OCI-LY7 (cell line): ENCODE measurements at regions not wholly inside any gene's neighbourhood (a gene's known extent, or its start where the extent isn't known, plus 50 kb on each side); places are given as distances from the start of the nearest gene placed in this dataset.

Source experiments
- BruUV-seq: library from RNA; stranded (reverse); fragments of 400-500 nt; replicated peaks from 2 replicates; lab custom pipeline; 2021; lab: Mats Ljungman, UMichigan
- CTCF ChIA-PET: fragments of 300-600 bp; sonication (Branson Sonifier 250); formaldehyde crosslinking; loops from one replicate; lab custom pipeline; 2022; ENCODE audit warnings: antibody characterized with exemption; ENCODE audit not compliant: unreplicated experiment; lab: Charles Lee
- POLR2A ChIA-PET: fragments of 300-600 bp; sonication (Branson Sonifier 250); formaldehyde crosslinking; loops from one replicate; lab custom pipeline; 2022; ENCODE audit warnings: antibody characterized with exemption; lab: Charles Lee
- DNase-seq: peaks from one replicate; pipeline ENCODE4 v3.0.0-alpha.2; 2015; ENCODE audit warnings: low spot score
- H2AFZ ChIP-seq: fragments of 200-600 bp; sonication (generic), shearing (Covaris generic); 2 replicates; pipeline ENCODE4 v1.6.1; 2014; ENCODE audit warnings: mild to moderate bottlenecking, antibody characterized with exemption, low read length, moderate library complexity
- H3K27ac ChIP-seq: fragments of 200-600 bp; sonication (generic); 2 replicates; pipeline ENCODE4 v1.5.1; 2014; ENCODE audit warnings: mixed run types, low read depth, mild to moderate bottlenecking, moderate library complexity, low read length, inconsistent platforms; ENCODE audit not compliant: poor library complexity, severe bottlenecking
- H3K36me3 ChIP-seq: fragments of 200-600 bp; sonication (generic); 2 replicates; pipeline ENCODE4 v1.6.1; 2014; ENCODE audit warnings: mild to moderate bottlenecking, antibody characterized with exemption, low read length, moderate library complexity, mixed read lengths; ENCODE audit not compliant: insufficient read depth
- H3K4me1 ChIP-seq: fragments of 200-600 bp; sonication (generic); 2 replicates; pipeline ENCODE4 v1.5.1; 2014; ENCODE audit warnings: mild to moderate bottlenecking, low read length; ENCODE audit not compliant: insufficient read depth, poor library complexity, severe bottlenecking
- H3K4me2 ChIP-seq: fragments of 200-600 bp; sonication (generic); 2 replicates; pipeline ENCODE4 v1.6.1; 2014; ENCODE audit warnings: mild to moderate bottlenecking, low read length
- H3K4me3 ChIP-seq: fragments of 200-600 bp; sonication (generic); 2 replicates; pipeline ENCODE4 v1.5.1; 2014; ENCODE audit warnings: mild to moderate bottlenecking, low read depth, low read length; ENCODE audit not compliant: poor library complexity, severe bottlenecking
- H3K79me2 ChIP-seq: fragments of 200-600 bp; sonication (generic); 2 replicates; pipeline ENCODE4 v1.6.1; 2016; ENCODE audit warnings: low read depth, mild to moderate bottlenecking, low read length, moderate library complexity, mixed read lengths; ENCODE audit not compliant: insufficient read depth
- H3K9me2 ChIP-seq: fragments of 200-600 bp; sonication (generic); 2 replicates; pipeline ENCODE4 v1.6.1; 2016; ENCODE audit warnings: mild to moderate bottlenecking, low read length, mixed read lengths; ENCODE audit not compliant: insufficient read depth
- H3K9me3 ChIP-seq: fragments of 200-600 bp; sonication (generic); 2 replicates; pipeline ENCODE4 v1.6.1; 2014; ENCODE audit warnings: mild to moderate bottlenecking, mixed run types, low read length, mixed read lengths
- H4K20me1 ChIP-seq: fragments of 200-600 bp; sonication (generic); 2 replicates; pipeline ENCODE4 v1.6.1; 2014; ENCODE audit warnings: mild to moderate bottlenecking, antibody characterized with exemption, low read length, moderate library complexity, mixed read lengths; ENCODE audit not compliant: insufficient read depth
- CTCF ChIP-seq: fragments of 200-600 bp; sonication (generic); conservative IDR thresholded peaks from 2 replicates; pipeline ENCODE4 v1.5.1; 2014; ENCODE audit warnings: mild to moderate bottlenecking, antibody characterized with exemption, low read length, moderate library complexity, mixed read lengths
- EZH2phosphoT487 ChIP-seq: fragments of 200-600 bp; sonication (generic); IDR thresholded peaks from 2 replicates; pipeline ENCODE4 v1.6.1; 2018; ENCODE audit warnings: low read depth, borderline replicate concordance, mild to moderate bottlenecking, mixed run types, antibody characterized with exemption, low read length, moderate library complexity, mixed read lengths
- intact Hi-C: fragments of 100-400 bp; cut with micrococcal nuclease; formaldehyde crosslinking; loops from one replicate; pipeline ENCODE4 v1.10.0; 2022; ENCODE audit not compliant: unreplicated experiment

GRCh38 chr2:239649309-239649708 lies 248.5 kb upstream of the HDAC4 start:
- no peaks in the 10 kb centered on the region for H4K20me1 ChIP-seq
- no peak overlapping the region for H3K27ac ChIP-seq
- BruUV-seq: no TSS peak
- DNase-seq: no peak
- CTCF ChIA-PET: no interaction called here
- no peaks in the 10 kb centered on the region for H3K79me2 ChIP-seq
- no peaks in the 10 kb centered on the region for H3K36me3 ChIP-seq
- intact Hi-C loops: no loop called here
- no peaks in the 10 kb centered on the region for H3K4me1 ChIP-seq
- H2AFZ ChIP-seq: no peak overlapping the region
- no peak overlapping the region for H3K4me2 ChIP-seq
- no peaks in the 10 kb centered on the region for H3K9me3 ChIP-seq
- TF ChIP-seq EZH2phosphoT487 (no peak), CTCF (no peak)
- no peak overlapping the region for H3K4me3 ChIP-seq
- no peaks in the 10 kb centered on the region for H3K9me2 ChIP-seq
- POLR2A ChIA-PET: no interaction called here

GRCh38 chr2:239648607-239649006 lies 247.8 kb upstream of the HDAC4 start:
- Histone ChIP-seq H3K4me3 (no peak overlapping the region), H2AFZ (no peak overlapping the region), H3K4me1 (no peaks in the 10 kb centered on the region), H3K79me2 (no peaks in the 10 kb centered on the region), H3K36me3 (no peaks in the 10 kb centered on the region), H3K4me2 (no peak overlapping the region), H3K9me2 (no peaks in the 10 kb centered on the region), H3K27ac (no peak overlapping the region), H4K20me1 (no peaks in the 10 kb centered on the region), H3K9me3 (peaks cover 2% of the 10 kb centered on the region; the same call in 1 of the 2 replicates)
- no TSS peak for BruUV-seq
- POLR2A ChIA-PET: no interaction called here
- intact Hi-C loops: no loop called here
- DNase-seq: no peak
- CTCF ChIA-PET: no interaction called here
- TF ChIP-seq CTCF (no peak), EZH2phosphoT487 (no peak)

GRCh38 chr2:239647052-239647819 lies 246.4 kb upstream of the HDAC4 start:
- Histone ChIP-seq H3K4me2 (no peak overlapping the region), H2AFZ (no peak overlapping the region), H3K79me2 (no peaks in the 10 kb centered on the region), H3K27ac (no peak overlapping the region), H3K36me3 (no peaks in the 10 kb centered on the region), H3K9me3 (peaks cover 6% of the 10 kb centered on the region; the same call in 1 of the 2 replicates), H4K20me1 (no peaks in the 10 kb centered on the region), H3K9me2 (no peaks in the 10 kb centered on the region), H3K4me1 (no peaks in the 10 kb centered on the region), H3K4me3 (no peak overlapping the region)
- intact Hi-C loops: no loop called here
- POLR2A ChIA-PET: no interaction called here
- DNase-seq: no peak
- BruUV-seq: no TSS peak
- CTCF ChIA-PET: no interaction called here
- TF ChIP-seq CTCF: no peak
